Transverse colon (tissue), 4 donors: ENCODE measurements at regions not wholly inside any gene's neighbourhood (a gene's known extent, or its start where the extent isn't known, plus 50 kb on each side); places are given as distances from the start of the nearest gene placed in this dataset.

Source experiments
- CTCF ChIP-seq, 5 experiments: fragments of 200-600 bp in 3 of 5; fragments of 450-650 bp in 2 of 5; sonication (generic) in 3 of 5; IDR thresholded peaks; 1 replicate in 2 of 5; 2 replicates in 3 of 5; pipeline ENCODE4 v1.5.1; 2016 to 2017; ENCODE audit warnings: antibody characterized with exemption in 5 of 5, inconsistent platforms in 3 of 5, mild to moderate bottlenecking in 2 of 5, moderate library complexity in 1 of 5
- POLR2A ChIP-seq: fragments of 450-650 bp; IDR thresholded peaks from one replicate; pipeline ENCODE4 v1.6.1; 2016; ENCODE audit warnings: antibody characterized with exemption, mild to moderate bottlenecking, moderate library complexity
- POLR2AphosphoS5 ChIP-seq, 3 donors: sonication (generic); formaldehyde crosslinking; IDR thresholded peaks; one replicate each; pipeline ENCODE4 v1.6.1; 2016; ENCODE audit warnings: antibody characterized with exemption in 3 of 3

- TF ChIP-seq CTCF (IDR thresholded peaks at IDR 0.05), result no peak
- no peak for TF ChIP-seq POLR2AphosphoS5 (IDR thresholded peaks at IDR 0.05)
- no peak for TF ChIP-seq POLR2A
These were observed 261.0 kb upstream of the DDX18 start for GRCh38 chr2:117553448-117553847.
